ENCODE measurements at regions not wholly inside any gene's neighbourhood (a gene's known extent, or its start where the extent isn't known, plus 50 kb on each side); places are given as distances from the start of the nearest gene placed in this dataset.

DNA sequence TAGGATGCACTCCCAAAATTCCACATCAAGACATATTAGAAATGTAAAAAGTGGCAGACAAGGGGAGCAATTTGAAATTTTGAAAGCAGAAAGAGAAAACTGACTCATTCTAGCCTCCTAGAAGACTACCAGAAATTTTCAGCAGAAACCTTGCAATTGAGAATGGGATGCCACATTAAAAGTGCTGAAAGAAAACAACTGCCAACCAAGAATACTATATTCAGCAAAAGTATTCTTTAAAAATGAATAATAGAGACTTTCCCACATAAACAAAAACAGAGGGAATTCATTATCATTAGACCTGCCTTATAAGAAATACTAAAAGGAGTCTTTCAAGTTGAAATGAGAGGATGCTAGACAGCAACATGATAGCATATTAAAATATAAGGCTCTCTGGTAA is 78.3 kb upstream of the HTR2A start:
- intact Hi-C loops (cut with DNase I) = loop anchor here in 1 of 2 donors (10.0 kb wide), 1 partner anchor 620 kb away; no protein-coding TSS in a partner anchor

GRCh38 chr13:46968450-46968849 is 71.6 kb upstream of the HTR2A start:
- DNase-seq (no peak), ATAC-seq (ENCODE audit: low FRiP score) (no peak)
- no peaks in the 10 kb centered on the region for H3K27me3 ChIP-seq (ENCODE audit: control insufficient read depth in 1 of 2, insufficient read depth in 2 of 2, low read length in 1 of 2)
- intact Hi-C loops (cut with DNase I) = no loop called here
- 81 to 88% methylated on average over 2 of the region's 2 CpGs for WGBS, 2 donors
- H3K27ac ChIP-seq (ENCODE audit: low read depth in 1 of 2, low read length in 2 of 2) = no peak overlapping the region
- H3K36me3 ChIP-seq (ENCODE audit: control insufficient read depth in 1 of 2, insufficient read depth in 2 of 2, low read length in 1 of 2) = no peaks in the 10 kb centered on the region
- H3K4me3 ChIP-seq (ENCODE audit: low read length in 2 of 2) = no peak overlapping the region
- peaks cover 3% of the 10 kb centered on the region for H3K9me3 ChIP-seq (ENCODE audit: control insufficient read depth, low read length)
- no peaks in the 10 kb centered on the region for H3K4me1 ChIP-seq (ENCODE audit: control insufficient read depth in 1 of 2, insufficient read depth in 2 of 2, low read length in 2 of 2)

More for the DNA sequence above, 78.3 kb upstream of the HTR2A start:
- peaks cover 5% of the 10 kb centered on the region for H3K9me3 ChIP-seq (ENCODE audit: control insufficient read depth, low read length)
- no peaks in the 10 kb centered on the region for H3K36me3 ChIP-seq (ENCODE audit: control insufficient read depth in 1 of 2, insufficient read depth in 2 of 2, low read length in 1 of 2)
- H3K27ac ChIP-seq (ENCODE audit: low read depth in 1 of 2, low read length in 2 of 2) = no peak overlapping the region
- H3K4me1 ChIP-seq (ENCODE audit: control insufficient read depth in 1 of 2, insufficient read depth in 2 of 2, low read length in 2 of 2) = no peaks in the 10 kb centered on the region
- no peak overlapping the region for H3K4me3 ChIP-seq (ENCODE audit: low read length in 2 of 2)
- H3K27me3 ChIP-seq (ENCODE audit: control insufficient read depth in 1 of 2, insufficient read depth in 2 of 2, low read length in 1 of 2) = no peaks in the 10 kb centered on the region
- no peak for DNase-seq
- ATAC-seq (ENCODE audit: low FRiP score) = no peak

DNA sequence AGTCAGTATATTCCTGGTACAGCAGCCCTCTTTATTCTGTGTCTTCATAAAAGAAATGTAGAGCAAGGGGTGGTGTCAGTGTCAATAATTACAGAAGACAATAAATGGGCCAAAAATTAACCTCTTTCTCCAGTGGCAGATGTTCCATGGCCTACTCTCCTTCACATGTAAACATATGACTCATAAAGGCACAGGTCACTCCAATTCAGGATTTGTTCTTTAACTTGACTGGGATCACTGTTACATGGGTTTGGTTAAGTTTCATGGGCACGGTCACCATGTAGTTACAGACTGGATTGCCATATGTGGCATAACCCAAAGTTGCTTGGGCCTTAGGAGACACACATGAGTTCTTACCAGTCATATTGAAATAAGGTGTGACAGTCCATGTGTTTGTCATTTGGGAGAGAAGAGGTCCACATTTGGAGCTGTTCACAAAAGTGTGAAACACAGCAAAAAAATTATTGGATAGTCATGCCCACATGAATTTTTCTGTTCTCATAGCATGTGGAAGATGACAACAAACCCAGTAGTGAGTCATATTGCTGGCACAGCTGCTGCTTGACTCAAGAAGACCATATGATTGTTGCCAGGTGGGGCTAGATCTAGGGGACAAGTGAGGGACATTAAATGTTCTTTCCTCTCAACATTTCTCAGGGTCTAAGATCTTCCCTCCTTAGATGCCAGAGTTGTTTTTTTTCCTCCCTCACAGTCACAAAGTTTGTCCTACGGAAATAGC is 68.1 kb upstream of the HTR2A start:
- Histone ChIP-seq H3K27ac (ENCODE audit: low read depth in 1 of 2, low read length in 2 of 2) (no peak overlapping the region), H3K9me3 (ENCODE audit: control insufficient read depth, low read length) (peaks cover 3% of the 10 kb centered on the region), H3K27me3 (ENCODE audit: control insufficient read depth in 1 of 2, insufficient read depth in 2 of 2, low read length in 1 of 2) (no peaks in the 10 kb centered on the region), H3K4me3 (ENCODE audit: low read length in 2 of 2) (no peak overlapping the region), H3K4me1 (ENCODE audit: control insufficient read depth in 1 of 2, insufficient read depth in 2 of 2, low read length in 2 of 2) (no peaks in the 10 kb centered on the region), H3K36me3 (ENCODE audit: control insufficient read depth in 1 of 2, insufficient read depth in 2 of 2, low read length in 1 of 2) (no peaks in the 10 kb centered on the region)
- DNase-seq (no peak), ATAC-seq (ENCODE audit: low FRiP score) (no peak)
- intact Hi-C loops (cut with DNase I) = no loop called here
- 39 to 47% methylated on average over 2 of the region's 2 CpGs for WGBS, 2 donors

DNA sequence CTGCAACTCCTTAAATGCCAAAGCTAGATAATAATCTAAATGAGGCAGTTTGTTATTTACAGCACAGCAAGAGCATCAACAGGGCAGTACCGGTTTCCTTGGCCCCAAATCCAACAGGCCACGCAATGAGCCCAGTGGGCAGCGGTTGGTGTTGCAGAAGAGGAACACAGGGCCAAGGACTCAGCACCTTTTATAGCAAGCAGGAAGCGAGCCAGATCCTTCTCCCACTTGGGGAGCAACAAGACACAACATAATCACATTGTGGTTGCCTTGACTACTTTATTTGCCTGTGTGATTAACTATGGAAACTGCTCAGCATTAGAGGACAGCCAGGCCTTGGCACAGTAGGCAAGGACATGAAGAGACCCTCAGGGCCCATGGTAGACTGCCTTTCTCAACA is 67.1 kb upstream of the HTR2A start:
- intact Hi-C loops (cut with DNase I) = no loop called here
- no peaks in the 10 kb centered on the region for H3K4me1 ChIP-seq (ENCODE audit: control insufficient read depth in 1 of 2, insufficient read depth in 2 of 2, low read length in 2 of 2)
- WGBS, 2 donors = 65 to 76% methylated on average over 4 of the region's 4 CpGs
- H3K27ac ChIP-seq (ENCODE audit: low read depth in 1 of 2, low read length in 2 of 2) = no peak overlapping the region
- no peaks in the 10 kb centered on the region for H3K27me3 ChIP-seq (ENCODE audit: control insufficient read depth in 1 of 2, insufficient read depth in 2 of 2, low read length in 1 of 2)
- no peak overlapping the region for H3K4me3 ChIP-seq (ENCODE audit: low read length in 2 of 2)
- peaks cover 3% of the 10 kb centered on the region for H3K9me3 ChIP-seq (ENCODE audit: control insufficient read depth, low read length)
- ATAC-seq (ENCODE audit: low FRiP score) = no peak
- DNase-seq = peak in 1 of 2 donors; percentile 34
- no peaks in the 10 kb centered on the region for H3K36me3 ChIP-seq (ENCODE audit: control insufficient read depth in 1 of 2, insufficient read depth in 2 of 2, low read length in 1 of 2)

GRCh38 chr13:46962281-46962941 is 65.6 kb upstream of the HTR2A start:
- 81% methylated on average over 6 of the region's 6 CpGs for WGBS, 2 donors
- intact Hi-C loops (cut with DNase I) = no loop called here

GRCh38 chr13:46961719-46962118 is 64.9 kb upstream of the HTR2A start:
- no peak for DNase-seq
- no peak overlapping the region for H3K4me3 ChIP-seq (ENCODE audit: low read length in 2 of 2)
- H3K27me3 ChIP-seq (ENCODE audit: control insufficient read depth in 1 of 2, insufficient read depth in 2 of 2, low read length in 1 of 2) = no peaks in the 10 kb centered on the region
- no peaks in the 10 kb centered on the region for H3K36me3 ChIP-seq (ENCODE audit: control insufficient read depth in 1 of 2, insufficient read depth in 2 of 2, low read length in 1 of 2)
- WGBS, 2 donors = 41 to 43% methylated on average over 2 of the region's 2 CpGs
- peaks cover 3% of the 10 kb centered on the region for H3K9me3 ChIP-seq (ENCODE audit: control insufficient read depth, low read length)
- H3K4me1 ChIP-seq (ENCODE audit: control insufficient read depth in 1 of 2, insufficient read depth in 2 of 2, low read length in 2 of 2) = no peaks in the 10 kb centered on the region
- no peak for ATAC-seq (ENCODE audit: low FRiP score)
- intact Hi-C loops (cut with DNase I) = no loop called here
- no peak overlapping the region for H3K27ac ChIP-seq (ENCODE audit: low read depth in 1 of 2, low read length in 2 of 2)

More at GRCh38 chr13:46962281-46962941, 65.6 kb upstream of the HTR2A start:
- DNase-seq = no peak
- ATAC-seq (ENCODE audit: low FRiP score) = no peak
- H3K27ac ChIP-seq (ENCODE audit: low read depth in 1 of 2, low read length in 2 of 2) = no peak overlapping the region
- no peak overlapping the region for H3K4me3 ChIP-seq (ENCODE audit: low read length in 2 of 2)
- peaks cover 3% of the 10 kb centered on the region for H3K9me3 ChIP-seq (ENCODE audit: control insufficient read depth, low read length)
- H3K4me1 ChIP-seq (ENCODE audit: control insufficient read depth in 1 of 2, insufficient read depth in 2 of 2, low read length in 2 of 2) = no peaks in the 10 kb centered on the region
- H3K27me3 ChIP-seq (ENCODE audit: control insufficient read depth in 1 of 2, insufficient read depth in 2 of 2, low read length in 1 of 2) = no peaks in the 10 kb centered on the region
- no peaks in the 10 kb centered on the region for H3K36me3 ChIP-seq (ENCODE audit: control insufficient read depth in 1 of 2, insufficient read depth in 2 of 2, low read length in 1 of 2)

DNA sequence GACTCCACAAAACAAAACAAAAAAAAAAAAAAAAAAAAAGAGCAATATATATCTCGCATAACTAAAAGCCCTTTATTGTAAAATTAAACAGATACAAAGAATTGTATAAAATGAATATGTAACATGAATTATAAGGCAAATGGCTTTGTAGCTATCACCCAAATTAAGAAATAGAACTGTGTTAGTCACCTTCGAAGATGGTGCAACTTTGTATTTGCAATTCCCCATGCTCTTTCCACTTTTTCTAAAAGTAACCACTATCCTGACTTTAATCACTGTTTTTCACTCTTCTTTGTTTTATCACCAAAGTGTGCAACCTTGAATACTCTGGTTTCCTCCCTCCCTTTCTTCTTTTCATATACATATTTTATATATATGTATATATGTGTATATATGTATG is 57.1 kb upstream of the HTR2A start:
- 93 to 98% methylated on average over 2 of the region's 2 CpGs for WGBS, 2 donors

DNA sequence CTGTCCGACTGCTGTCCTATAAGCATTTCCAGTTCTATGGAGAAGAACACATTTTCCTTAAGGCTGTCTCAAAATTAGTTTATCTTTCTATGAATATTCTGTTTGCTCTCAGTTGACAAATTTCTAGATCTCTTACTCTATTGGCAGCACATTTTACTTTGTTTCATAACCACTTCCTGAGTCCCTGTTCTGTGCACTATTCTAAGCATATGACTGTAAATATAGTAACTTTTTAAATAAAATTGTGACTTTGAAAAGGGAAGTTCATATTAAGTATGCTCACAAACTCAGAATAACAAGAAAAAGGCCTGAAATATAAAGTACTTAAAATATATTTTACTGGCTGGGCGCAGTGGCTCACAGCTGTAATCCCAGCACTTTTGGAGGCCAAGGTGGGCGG is 56.5 kb upstream of the HTR2A start:
- no peak overlapping the region for H3K4me3 ChIP-seq (ENCODE audit: low read length in 2 of 2)
- DNase-seq = no peak
- no peaks in the 10 kb centered on the region for H3K9me3 ChIP-seq (ENCODE audit: control insufficient read depth, low read length)
- no peaks in the 10 kb centered on the region for H3K27me3 ChIP-seq (ENCODE audit: control insufficient read depth in 1 of 2, insufficient read depth in 2 of 2, low read length in 1 of 2)
- intact Hi-C loops (cut with DNase I) = loop anchor here in 1 of 2 donors (2.0 kb wide), 1 partner anchor 57 kb away; the partner anchor contains the start of gene HTR2A
- H3K27ac ChIP-seq (ENCODE audit: low read depth in 1 of 2, low read length in 2 of 2) = no peak overlapping the region
- WGBS, 2 donors = 52 to 66% methylated on average over 3 of the region's 3 CpGs
- H3K36me3 ChIP-seq (ENCODE audit: control insufficient read depth in 1 of 2, insufficient read depth in 2 of 2, low read length in 1 of 2) = no peaks in the 10 kb centered on the region
- no peak for ATAC-seq (ENCODE audit: low FRiP score)
- H3K4me1 ChIP-seq (ENCODE audit: control insufficient read depth in 1 of 2, insufficient read depth in 2 of 2, low read length in 2 of 2) = no peaks in the 10 kb centered on the region

More for the DNA sequence above, 57.1 kb upstream of the HTR2A start:
- H3K4me1 ChIP-seq (ENCODE audit: control insufficient read depth in 1 of 2, insufficient read depth in 2 of 2, low read length in 2 of 2) = no peaks in the 10 kb centered on the region
- no peak overlapping the region for H3K4me3 ChIP-seq (ENCODE audit: low read length in 2 of 2)
- DNase-seq (no peak), ATAC-seq (ENCODE audit: low FRiP score) (no peak)
- intact Hi-C loops (cut with DNase I) = loop anchor here in 1 of 2 donors (2.0 kb wide), 1 partner anchor 57 kb away; the partner anchor contains the start of gene HTR2A
- H3K27me3 ChIP-seq (ENCODE audit: control insufficient read depth in 1 of 2, insufficient read depth in 2 of 2, low read length in 1 of 2) = no peaks in the 10 kb centered on the region
- H3K36me3 ChIP-seq (ENCODE audit: control insufficient read depth in 1 of 2, insufficient read depth in 2 of 2, low read length in 1 of 2) = no peaks in the 10 kb centered on the region
- no peak overlapping the region for H3K27ac ChIP-seq (ENCODE audit: low read depth in 1 of 2, low read length in 2 of 2)
- H3K9me3 ChIP-seq (ENCODE audit: control insufficient read depth, low read length) = no peaks in the 10 kb centered on the region

- Histone ChIP-seq H3K27ac (ENCODE audit: low read depth in 1 of 2, low read length in 2 of 2) (no peak overlapping the region), H3K4me3 (ENCODE audit: low read length in 2 of 2) (no peak overlapping the region), H3K36me3 (ENCODE audit: control insufficient read depth in 1 of 2, insufficient read depth in 2 of 2, low read length in 1 of 2) (no peaks in the 10 kb centered on the region), H3K9me3 (ENCODE audit: control insufficient read depth, low read length) (no peaks in the 10 kb centered on the region), H3K27me3 (ENCODE audit: control insufficient read depth in 1 of 2, insufficient read depth in 2 of 2, low read length in 1 of 2) (no peaks in the 10 kb centered on the region), H3K4me1 (ENCODE audit: control insufficient read depth in 1 of 2, insufficient read depth in 2 of 2, low read length in 2 of 2) (no peaks in the 10 kb centered on the region)
- intact Hi-C loops (cut with DNase I) = no loop called here
- DNase-seq (no peak), ATAC-seq (ENCODE audit: low FRiP score) (no peak)
- WGBS, 2 donors = 89 to 91% methylated on average over 6 of the region's 6 CpGs
Observed at GRCh38 chr13:46951516-46951915, 54.7 kb upstream of the HTR2A start.

All from aorta (tissue), 5 donors.